HG03432 (cell line): ENCODE measurements at regions not wholly inside any gene's neighbourhood (a gene's known extent, or its start where the extent isn't known, plus 50 kb on each side); places are given as distances from the start of the nearest gene placed in this dataset.
A peak's percentile ranks its signal among the peaks of the same experiment; 100 is the strongest.
"Not testable (repeated sequence)": the region's sequence is repeated elsewhere in the genome, so short reads cannot be mapped to it uniquely, and the experiment has no call there.

Source experiments
- ATAC-seq: cut with Tn5 transposase; IDR thresholded peaks from one replicate; pipeline ENCODE4 v1.9.1; 2021; ENCODE audit warnings: mild to moderate bottlenecking, moderate library complexity; ENCODE audit not compliant: unreplicated experiment

DNA sequence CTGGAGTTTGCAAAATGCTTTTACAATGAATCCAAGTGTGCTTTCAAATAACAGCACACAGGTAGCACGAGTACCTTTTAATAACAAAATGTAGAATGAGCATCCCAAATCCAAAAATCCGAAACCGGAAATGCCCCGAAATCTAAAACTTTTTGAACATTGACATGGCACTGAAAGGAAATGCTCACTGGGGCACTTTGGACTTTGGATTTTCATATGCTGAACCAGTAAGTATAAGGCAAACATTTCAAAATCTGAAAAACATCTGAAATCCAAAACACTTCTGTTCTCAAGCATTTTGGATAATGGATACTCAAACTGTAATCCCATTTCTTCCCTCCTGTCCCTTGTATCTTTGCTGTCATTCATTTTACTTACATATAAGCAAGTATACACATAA, 50.1 kb downstream of the GCNT4 start:
- no peak for ATAC-seq

DNA sequence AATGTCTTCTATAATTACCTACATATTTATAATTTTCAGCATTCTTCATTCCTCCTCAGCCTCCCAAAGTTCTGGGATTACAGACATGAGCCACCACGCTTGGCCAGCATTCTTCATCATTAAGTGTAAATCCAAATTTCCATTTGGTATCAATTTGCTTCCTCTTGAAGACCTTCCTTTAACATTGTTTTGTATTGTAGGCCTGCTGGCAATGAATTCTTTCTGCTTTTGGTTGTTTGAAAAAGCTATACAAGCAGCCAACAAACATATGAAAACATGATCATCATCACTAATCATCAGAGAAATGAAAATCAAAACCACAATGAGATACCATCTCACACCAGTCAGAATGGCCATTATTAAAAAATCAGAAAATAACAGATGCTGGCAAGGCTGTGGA, 56.4 kb downstream of the GCNT4 start:
- no peak for ATAC-seq

DNA sequence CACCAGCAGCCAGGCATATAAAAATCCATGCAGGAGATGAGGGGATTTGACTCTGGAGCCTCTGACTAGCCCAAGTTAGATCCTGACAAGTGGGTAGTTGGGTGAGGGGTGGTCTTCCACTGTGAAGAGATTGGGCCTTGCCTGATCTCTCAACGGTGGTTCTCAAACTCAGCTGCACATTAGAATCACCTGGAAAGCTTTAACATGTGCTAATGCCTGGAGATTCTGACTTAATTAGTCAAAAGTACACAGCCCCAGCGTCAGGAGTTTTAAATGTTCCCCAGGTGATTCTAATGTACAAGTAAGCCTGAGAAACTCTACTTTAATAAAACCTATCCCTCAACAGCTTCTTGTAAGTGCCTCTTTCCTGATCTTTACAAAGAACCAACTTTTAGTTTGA, 57.5 kb downstream of the GCNT4 start:
- no peak for ATAC-seq

DNA sequence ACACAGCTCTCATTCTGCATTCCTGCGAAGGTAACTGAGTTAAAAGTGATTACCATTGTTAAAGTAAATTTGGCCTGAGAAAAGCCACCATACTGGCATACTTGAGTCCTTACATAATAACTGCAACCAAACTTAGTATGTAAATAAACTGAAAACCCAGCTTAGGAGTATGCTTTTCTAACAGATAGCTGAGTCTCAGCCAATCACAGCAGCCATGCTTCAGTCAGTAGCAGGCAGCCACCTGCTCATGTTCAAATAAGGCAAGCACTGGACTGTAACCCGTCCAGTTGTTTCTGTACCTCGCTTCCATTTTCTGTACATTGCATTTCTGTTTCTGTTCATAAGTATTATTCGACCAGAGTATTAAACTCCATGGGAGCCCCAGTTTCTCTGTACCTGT, 58.6 kb downstream of the GCNT4 start:
- ATAC-seq: no peak

DNA sequence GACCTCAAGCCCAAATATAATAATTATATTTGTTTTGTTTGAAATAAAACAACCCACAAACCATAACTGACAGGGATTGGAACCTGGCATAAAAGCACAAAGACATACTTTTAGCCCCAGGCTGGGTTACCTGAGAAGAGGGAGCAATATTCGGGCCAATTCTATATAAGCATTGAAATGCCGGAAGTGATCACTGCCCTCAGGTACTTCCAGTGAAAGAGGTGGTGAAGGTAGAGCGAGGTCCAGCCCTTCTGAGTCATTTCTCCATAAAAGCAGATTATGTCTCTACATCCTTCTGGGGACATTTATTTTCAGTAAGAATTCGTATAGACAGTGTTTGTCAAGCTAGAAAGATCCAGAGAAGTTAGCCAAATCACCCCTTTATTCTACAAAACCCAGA, 59.6 kb downstream of the GCNT4 start:
- no peak for ATAC-seq

DNA sequence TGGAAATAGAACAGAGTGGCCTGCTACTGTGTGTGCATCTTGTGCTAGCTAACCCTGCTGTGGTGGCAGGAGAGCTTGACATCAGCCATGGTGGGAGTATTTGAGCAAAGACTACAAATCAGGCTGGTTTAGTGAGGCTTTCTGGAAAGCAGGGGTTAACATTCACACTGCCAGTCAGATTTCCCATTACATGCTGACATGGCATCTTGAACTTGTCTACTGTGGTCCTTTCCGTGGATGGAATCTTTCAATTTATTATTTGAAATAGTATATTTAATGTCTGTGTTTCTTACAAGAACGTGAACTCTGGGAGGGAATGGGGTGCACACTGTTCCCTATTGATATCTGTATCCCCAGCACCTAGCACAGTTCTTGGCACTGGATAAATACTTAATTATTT, 60.8 kb downstream of the GCNT4 start:
- ATAC-seq: no peak

DNA sequence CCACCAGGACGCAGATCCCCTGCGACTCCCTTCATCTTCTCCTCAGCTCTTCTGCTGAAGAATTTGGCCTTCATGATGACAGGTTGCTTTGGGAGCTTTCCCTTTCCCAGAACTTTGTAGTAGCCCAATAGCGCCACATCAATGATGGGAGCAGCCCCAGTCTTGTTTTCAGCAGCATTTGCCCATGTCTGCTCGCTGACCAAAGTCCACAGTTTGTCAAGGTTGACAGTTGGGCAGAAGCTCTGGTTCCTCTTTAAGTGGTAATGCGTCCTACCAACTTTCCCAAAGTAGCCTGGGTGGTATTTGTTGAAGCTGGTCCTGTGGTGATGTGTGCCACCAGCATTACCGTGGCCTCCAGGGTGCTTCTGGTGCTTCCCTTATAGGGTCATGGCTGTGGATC, 62.2 kb downstream of the GCNT4 start:
- ATAC-seq: no peak

DNA sequence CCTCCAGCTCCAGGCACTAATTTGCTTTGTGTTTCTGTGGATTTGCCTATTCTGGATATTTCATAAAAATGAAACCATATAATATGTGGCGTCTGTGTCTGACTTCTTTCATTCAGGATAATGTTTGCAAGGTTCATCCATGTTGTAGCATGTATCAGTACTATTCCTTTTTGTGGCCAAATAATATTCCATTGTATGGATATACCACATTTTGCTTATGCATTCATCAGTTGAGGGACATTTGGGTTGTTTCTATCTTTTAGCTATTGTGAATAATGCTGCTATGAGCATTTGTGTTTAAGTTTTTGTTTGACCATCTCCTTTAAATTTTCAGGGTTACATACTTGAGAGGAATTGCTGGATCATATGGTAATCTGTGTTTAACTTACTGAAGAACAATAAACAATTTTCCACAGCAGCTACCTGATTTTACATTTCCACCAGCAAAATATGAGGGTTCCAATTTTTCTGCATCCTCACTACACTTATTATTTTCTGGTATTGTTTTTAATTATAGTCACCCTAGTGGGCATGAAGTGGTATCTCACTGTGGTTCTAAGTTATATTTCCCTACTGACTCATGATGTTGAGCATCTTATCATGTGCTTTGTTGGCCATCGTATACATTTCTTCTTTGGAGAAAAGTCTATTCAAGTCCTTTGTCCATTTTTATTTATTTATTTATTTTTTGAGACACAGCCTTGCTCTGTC, 63.9 kb downstream of the GCNT4 start:
- no peak for ATAC-seq

DNA sequence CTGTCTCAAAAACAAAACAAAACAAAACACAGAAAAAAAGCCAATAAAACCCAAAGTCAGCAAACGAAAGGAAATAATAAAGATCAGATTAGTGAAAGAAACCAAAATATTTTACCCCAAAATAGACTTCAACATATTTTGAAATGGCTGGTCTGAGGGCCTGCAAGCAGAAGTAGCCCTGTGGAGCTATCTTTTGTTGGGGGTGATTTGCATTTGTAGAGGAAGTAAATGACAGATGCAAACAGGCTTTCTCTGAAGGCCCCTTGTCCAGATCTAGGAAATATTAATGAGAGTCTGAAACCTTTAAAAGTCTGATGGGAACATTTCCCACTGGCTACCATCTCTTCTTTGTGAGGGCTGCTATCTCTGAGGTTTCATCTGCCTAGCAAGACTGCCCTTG, 74.0 kb downstream of the GCNT4 start:
- ATAC-seq: peak; percentile 63

DNA sequence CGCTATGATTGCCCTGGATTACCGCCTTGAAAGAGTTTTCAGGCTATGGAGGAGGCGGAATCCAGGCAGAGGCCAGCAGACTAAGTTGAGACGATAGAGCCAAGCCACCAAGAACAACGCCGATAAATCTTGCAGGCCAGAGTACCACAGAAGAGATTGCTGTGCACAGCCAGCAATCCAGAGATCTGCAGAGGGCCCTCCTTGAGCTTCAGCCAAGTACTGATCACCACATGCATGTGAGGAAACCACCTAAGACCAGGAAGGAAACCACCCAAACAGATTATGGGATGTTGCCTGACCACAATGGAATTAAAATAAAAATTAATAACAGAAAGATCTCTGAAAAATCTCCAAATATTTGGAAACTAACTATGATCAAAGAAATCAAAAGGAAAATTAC, 74.9 kb downstream of the GCNT4 start:
- ATAC-seq: no peak

DNA sequence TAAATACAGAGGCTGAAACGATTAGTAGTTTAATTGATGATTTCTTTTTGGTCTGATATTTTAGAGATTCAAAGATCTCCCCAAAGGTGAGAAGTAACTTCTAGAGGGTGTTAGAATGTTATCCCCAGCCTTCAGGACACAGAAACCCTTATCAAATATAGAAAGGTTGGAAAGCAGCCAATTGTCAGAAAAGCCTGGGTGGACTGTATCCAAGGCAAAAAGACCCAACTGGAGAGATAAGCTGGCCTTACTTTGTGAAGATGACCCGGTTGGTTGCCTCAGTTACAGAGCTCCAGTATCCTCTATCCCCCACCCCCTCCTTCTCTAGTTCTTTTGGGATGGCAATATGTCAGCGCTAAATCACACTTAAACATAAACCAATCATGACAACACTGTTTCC, 75.7 kb downstream of the GCNT4 start:
- no peak for ATAC-seq

DNA sequence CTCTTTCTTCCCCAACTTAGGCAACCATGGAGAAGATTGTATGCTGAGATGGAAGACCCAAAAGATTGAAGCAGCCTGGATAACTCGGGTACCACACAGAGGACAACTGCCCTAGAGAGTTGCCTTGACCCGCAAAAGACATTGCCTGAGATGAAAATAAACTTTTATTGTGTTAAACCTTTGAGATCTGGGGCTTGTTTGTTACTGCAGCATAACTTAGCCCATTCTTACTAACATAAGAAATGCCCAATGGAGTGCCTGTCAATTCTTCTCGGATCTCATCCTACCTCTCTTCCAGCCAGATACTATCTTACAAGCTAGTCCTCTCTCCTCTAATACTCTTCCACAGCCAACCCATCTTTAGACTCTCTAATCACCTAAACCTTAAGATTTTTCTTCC, 76.8 kb downstream of the GCNT4 start:
- ATAC-seq: no peak

DNA sequence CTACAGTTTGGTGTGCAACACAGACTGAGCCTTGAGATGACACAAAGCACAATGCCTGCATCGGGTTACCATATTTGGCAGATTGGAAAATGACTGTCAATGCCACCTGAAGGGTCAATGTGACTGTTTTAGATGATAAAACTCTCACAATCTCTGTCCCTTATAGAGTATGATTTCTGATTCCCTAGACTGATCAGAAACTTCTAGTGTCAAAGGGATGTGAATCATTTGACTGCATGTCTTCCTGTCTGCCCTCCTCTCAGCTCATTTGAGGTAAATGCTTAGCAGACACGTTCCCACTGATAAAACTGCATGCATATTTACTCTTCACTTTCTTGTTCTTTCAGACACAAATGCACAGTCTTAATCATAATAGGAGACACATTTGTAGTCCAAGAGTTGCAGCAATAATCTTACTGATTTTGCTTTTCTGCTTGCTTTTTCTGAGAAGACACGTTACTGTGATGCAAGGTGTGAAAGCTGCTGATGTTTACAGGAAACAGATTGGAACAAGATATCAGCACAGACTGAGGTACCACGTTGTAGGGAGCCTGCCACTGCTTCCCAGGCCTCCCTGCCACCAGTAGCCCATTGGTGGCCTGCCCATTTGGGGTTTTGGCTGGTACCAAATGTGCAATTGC, 77.8 kb downstream of the GCNT4 start:
- ATAC-seq: no peak

DNA sequence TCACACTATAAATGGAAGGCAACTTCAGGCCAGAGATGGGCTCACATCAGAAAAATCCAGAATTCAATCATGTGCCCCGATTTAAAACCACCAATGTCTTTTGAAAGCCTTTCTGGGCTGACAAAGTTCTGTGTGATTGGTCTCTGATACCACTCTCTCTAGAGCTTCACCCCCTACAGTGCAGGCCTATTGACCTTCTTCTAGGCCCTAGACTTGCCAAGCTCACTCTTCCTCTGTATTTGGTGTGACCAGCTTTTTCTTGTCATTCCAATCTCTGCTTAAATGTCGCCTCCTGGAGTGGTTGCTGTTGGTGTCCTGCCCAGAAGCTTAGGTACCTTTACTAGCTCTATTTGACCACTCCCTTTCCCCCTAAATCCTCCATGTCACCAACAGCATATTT, 78.7 kb downstream of the GCNT4 start:
- no peak for ATAC-seq

DNA sequence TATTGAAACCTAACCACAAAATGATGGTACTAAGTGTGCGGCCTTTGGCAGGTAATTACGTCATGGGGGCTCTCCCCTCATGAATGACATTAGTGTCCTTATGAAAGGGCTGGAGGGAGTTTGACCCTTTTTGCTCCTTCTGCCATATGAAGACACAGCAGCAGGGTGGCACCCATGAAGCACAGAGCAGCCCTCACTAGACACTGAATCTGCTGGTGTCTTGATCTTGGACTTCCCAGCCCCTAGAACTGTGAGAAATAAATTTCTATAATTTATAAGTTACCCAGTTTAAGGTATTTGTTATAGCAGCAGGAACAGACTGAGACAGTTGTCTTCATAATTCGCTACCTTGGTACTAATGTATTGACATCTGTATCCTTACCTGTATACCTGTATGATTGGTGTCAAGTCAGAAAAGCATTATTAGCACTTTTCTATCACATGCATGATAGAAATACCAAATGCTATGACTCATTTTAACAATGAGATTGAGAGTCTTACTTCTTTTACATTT, 80.4 kb downstream of the GCNT4 start:
- no peak for ATAC-seq

DNA sequence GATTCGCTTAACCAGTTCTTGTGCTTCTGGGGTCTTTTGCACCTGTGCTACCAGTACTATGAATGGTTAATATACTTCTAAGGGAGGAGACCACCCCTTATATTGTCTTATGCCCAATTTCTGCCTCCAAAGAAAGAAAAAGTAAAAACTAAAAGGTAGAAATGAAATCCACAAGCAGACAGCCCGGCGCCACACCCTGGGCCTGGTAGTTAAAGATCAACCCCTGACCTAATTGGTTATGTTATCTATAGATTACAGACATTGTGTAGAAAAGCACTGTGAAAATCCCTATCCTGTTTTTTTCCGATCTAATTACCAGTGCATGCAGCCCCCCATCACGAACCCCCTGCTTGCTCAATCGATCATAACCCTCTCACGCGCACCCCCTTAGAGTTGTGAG, 81.5 kb downstream of the GCNT4 start:
- ATAC-seq: not testable (repeated sequence)

DNA sequence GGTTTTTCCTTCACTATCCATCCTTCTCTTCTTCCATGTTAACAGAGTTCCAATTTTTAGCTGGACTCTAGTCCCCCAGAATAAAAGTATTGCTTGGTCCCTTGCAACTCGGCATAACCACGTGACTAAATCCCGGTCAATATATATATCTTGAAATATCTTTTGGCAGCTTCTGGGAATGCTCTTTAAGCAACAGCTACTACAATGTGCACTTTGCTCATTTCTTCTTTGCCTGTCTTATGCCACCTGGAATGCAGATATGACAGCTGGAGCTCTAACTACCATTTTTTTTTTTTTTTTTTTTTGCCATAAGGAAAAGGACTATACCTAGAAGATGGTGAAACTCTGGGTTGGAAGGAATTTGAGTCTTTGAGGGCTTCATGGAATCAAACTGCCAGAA, 82.6 kb downstream of the GCNT4 start:
- ATAC-seq: no peak

DNA sequence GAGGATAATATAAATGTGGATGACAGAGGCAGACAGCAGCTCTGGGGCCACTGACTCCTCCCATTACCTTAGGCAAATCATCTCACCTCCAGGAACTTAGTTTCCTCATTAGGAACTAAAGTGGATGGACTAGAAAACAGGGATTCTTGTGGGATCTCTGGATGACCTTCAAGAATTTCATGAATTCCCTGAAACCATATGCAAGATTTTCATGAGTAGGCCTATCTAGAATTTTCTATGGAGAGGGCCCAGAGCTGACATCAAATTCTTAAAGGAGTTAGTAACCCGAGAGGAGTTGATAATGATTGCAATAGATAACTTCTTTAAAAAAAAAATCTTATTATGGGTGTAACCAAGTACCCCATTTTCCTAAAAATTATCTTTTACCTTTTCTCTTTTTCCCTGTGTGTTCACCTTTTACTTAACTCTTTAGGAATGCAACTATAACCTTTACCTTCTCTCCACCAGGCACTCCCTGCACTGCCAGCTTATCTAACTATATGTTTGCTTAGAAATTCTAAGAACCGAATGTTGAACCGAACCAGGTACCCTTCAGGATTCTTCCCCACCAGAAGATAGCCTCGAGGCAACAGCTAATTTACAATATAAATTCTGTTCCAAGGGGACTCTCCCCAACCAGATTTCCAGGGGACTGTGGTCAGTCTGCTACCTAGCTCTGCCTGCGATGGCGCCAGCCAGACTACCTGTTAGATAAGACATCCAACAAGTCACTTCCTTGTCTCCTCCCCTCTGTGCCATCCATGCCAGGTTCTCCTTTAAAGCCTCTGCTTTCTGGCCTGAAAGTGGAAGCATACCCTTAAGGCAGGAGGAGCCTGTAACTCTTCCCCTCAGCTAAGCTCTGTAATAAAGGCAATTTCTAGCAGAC, 86.0 kb downstream of the GCNT4 start:
- no peak for ATAC-seq

DNA sequence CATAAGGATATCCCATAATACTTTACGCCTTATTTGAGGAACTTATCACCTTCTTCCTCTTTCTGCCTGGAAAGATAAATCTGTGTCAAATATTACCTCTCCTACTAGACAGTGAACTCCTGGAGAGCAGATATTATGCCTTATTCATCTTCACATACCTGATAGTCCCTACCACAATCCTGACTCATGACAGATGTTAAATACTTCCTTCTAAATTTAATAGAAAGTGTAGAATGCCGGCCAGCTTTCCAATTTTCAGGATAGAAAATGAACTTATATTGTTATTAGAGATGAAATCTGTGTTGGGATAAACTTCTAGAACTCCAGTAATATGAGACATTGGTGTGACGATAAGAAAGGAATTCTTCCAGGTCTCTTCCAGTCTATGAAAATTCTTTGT, 89.0 kb downstream of the GCNT4 start:
- ATAC-seq: no peak

DNA sequence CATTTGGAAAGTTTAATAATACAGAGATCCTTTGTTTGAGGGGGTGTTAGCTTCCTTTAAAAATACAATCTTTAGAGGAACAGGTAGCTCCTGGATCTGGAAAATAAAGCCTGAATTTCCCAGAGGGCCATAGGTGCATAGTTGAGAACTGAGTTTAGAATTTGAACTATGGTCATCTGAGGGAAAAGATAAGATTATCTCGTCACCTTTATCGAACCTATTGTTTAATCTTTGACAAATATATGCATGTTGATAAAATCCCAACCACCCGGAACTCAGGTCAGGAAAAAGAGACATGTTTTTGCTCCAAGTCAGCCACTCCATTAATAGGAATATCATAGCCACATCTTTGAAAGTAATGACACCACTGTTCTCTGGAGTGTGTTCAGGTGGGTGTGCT, 91.7 kb upstream of the FAM169A start:
- ATAC-seq: no peak

DNA sequence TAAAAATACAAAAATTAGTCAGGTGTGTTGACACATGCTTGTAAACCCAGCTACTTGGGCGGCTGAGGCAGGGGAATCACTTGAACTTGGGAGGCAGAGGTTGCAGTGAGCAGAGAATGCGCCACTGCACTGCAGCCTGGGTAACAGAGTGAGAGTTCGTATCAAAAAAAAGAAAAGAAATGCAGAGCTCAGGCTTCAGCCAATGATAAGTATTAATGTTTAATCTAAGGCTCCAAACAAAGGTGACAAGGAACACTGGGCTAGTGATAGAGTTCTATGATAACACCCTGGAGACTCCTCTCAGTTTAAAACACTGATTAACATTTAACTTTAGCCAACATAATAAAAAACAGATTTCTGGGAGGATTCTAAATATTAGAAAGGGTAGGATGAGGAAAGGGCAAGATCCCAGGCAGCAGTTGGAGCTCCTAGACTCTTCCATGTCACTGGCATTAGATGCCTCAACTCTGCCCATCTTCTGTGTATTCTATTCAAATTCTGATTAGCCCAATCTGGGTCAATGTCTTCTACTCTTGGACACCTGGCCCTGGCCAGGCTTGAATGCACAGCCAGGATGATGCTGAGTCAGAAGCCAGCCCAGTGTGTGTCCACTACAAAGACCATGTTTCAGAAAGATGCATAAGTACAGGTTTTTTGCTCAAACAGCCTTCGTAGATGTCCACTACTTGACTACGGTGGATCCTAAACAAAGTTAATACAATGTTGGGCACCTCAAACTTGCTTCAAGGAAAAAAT, 91.0 kb upstream of the FAM169A start:
- ATAC-seq: no peak
